ENCODE measurements at regions not wholly inside any gene's neighbourhood (a gene's known extent, or its start where the extent isn't known, plus 50 kb on each side); places are given as distances from the start of the nearest gene placed in this dataset.

DNA sequence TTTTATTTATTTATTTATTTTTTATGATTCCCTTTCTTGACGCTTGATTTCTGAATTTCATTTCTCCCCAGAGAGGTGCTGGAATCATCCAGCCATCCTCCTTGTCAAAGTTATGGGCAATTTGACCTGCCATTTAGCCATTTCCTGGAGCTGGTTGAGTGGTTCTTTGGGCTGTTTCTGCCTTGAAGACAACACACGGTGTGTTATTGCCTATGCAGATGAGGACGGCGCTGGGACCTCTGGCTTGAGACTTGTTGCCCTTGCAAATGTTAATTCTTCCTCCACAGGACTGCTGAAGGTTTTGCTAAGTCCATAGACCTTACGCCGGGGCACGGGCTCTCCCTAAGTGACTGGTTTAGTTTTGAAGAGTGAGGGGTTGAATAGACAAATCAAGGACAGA, 147.9 kb upstream of the PLET1 start:
- H2BK5ac ChIP-seq (ENCODE audit: low read depth, low read length, poor library complexity, severe bottlenecking), result no peak overlapping the region
- no peak overlapping the region for H4K5ac ChIP-seq (ENCODE audit: low read depth, low read length)
- no peak overlapping the region for H2BK20ac ChIP-seq (ENCODE audit: low read depth, low read length)
- H3K56ac ChIP-seq (ENCODE audit: extremely low read depth, insufficient read depth, low read length), result no peak overlapping the region
- BruUV-seq (replicated peaks), result no TSS peak
- H3K4ac ChIP-seq (ENCODE audit: low read depth, low read length), result no peak overlapping the region
- no peaks in the 10 kb centered on the region for H3K4me1 ChIP-seq (ENCODE audit: control insufficient read depth, insufficient read depth, low read length)
- H3K9me1 ChIP-seq (ENCODE audit: insufficient read depth, low read length), result no peaks in the 10 kb centered on the region
- POLR2A ChIA-PET (ENCODE audit: unreplicated experiment), result no interaction called here
- H4K8ac ChIP-seq (ENCODE audit: low read depth in 2 of 2, low read length in 2 of 2), result no peak overlapping the region
- no peak overlapping the region for H3K4me3 ChIP-seq (ENCODE audit: insufficient read depth, low read depth, low read length)
- H3K4me2 ChIP-seq (ENCODE audit: low read depth, low read length), result no peak overlapping the region
- no peak overlapping the region for H4K91ac ChIP-seq (ENCODE audit: insufficient read depth, low read depth, low read length)
- in situ Hi-C loops (cut with MboI; ENCODE audit: low sequenced_read_pairs), result no loop called here
- no peak overlapping the region for H3K14ac ChIP-seq (replicated peaks; ENCODE audit: low read depth, low read length)
- no peak overlapping the region for H3K18ac ChIP-seq (ENCODE audit: low read depth, low read length)
- no peak overlapping the region for H2BK15ac ChIP-seq (ENCODE audit: low read depth, low read length)
- H2BK120ac ChIP-seq (ENCODE audit: low read depth, low read length), result no peak overlapping the region
- dilution Hi-C loops (cut with HindIII; ENCODE audit: low sequenced_read_pairs, unreplicated experiment), result no loop called here
- no peak overlapping the region for H3K9ac ChIP-seq (ENCODE audit: low read depth, low read length)
- TF ChIP-seq MAFK (IDR thresholded peaks at IDR 0.05; ENCODE audit: low read depth, low read length) (no peak), MXI1 (IDR thresholded peaks at IDR 0.05; ENCODE audit: borderline replicate concordance, low read depth, low read length) (no peak)
- TF ChIP-seq, protein P1, sequence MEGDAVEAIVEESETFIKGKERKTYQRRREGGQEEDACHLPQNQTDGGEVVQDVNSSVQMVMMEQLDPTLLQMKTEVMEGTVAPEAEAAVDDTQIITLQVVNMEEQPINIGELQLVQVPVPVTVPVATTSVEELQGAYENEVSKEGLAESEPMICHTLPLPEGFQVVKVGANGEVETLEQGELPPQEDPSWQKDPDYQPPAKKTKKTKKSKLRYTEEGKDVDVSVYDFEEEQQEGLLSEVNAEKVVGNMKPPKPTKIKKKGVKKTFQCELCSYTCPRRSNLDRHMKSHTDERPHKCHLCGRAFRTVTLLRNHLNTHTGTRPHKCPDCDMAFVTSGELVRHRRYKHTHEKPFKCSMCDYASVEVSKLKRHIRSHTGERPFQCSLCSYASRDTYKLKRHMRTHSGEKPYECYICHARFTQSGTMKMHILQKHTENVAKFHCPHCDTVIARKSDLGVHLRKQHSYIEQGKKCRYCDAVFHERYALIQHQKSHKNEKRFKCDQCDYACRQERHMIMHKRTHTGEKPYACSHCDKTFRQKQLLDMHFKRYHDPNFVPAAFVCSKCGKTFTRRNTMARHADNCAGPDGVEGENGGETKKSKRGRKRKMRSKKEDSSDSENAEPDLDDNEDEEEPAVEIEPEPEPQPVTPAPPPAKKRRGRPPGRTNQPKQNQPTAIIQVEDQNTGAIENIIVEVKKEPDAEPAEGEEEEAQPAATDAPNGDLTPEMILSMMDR (conservative IDR thresholded peaks at IDR 0.05; ENCODE audit: low read depth, low read length), result no peak
- no CpG with 5 or more reads among the region's 7 CpGs for WGBS, 2 experiments (ENCODE audit: extremely low coverage in 2 of 2, insufficient read length in 1 of 2)
- no peaks in the 10 kb centered on the region for H3K79me1 ChIP-seq (ENCODE audit: low read depth in 1 of 2, low read length in 2 of 2)
- H3K23ac ChIP-seq (ENCODE audit: low read depth, low read length), result no peak overlapping the region
- intact Hi-C loops (cut with micrococcal nuclease), result no loop called here
- no peaks in the 10 kb centered on the region for H3K36me3 ChIP-seq (ENCODE audit: control insufficient read depth, insufficient read depth, low read length)
- no peak for DNase-seq
- H2AFZ ChIP-seq (replicated peaks; ENCODE audit: low read length, poor library complexity), result no peak overlapping the region
- H3K9me3 ChIP-seq (ENCODE audit: control insufficient read depth, insufficient read depth, low read length), result no peaks in the 10 kb centered on the region
- CTCF ChIA-PET, result no interaction called here
- ATAC-seq (ENCODE audit: low read depth), result no peak
- no peaks in the 10 kb centered on the region for H4K20me1 ChIP-seq (ENCODE audit: insufficient read depth, low read length)
- H3K27ac ChIP-seq (ENCODE audit: insufficient read depth, low read length), result no peak overlapping the region
- peaks cover 13% of the 10 kb centered on the region for H3K27me3 ChIP-seq (ENCODE audit: control insufficient read depth, insufficient read depth, low read length)
- no peak overlapping the region for H2AK9ac ChIP-seq (replicated peaks; ENCODE audit: low read depth, low read length, poor library complexity)
- no peak overlapping the region for H2AK5ac ChIP-seq (ENCODE audit: low read depth, low read length)
